ENCODE measurements at regions not wholly inside any gene's neighbourhood (a gene's known extent, or its start where the extent isn't known, plus 50 kb on each side); places are given as distances from the start of the nearest gene placed in this dataset.

DNA sequence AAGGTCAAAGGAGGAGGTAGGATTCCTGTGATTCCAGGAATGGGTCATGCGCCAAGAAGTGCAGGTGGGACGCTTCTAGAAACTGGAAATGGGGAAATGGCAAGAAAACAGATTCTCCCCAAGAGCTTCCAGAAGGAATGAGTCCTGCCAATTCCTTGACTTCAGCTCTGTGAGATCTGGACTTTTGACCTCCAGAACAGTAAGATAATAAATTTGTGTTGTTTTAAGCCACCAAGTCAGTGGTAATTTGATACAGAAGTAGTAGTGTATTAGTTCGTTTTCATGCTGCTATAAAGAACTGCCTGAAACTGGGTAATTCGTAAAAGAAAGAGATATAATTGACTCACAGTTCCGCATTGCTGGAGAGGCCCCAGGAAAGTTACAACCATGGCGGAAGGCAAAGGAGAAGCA, 178.6 kb upstream of the GALNT17 start:
- no peak for TF ChIP-seq CTCF (IDR thresholded peaks at IDR 0.05; ENCODE audit: low read depth, low read length)
- no peak for DNase-seq (ENCODE audit: low read depth, low spot score)
- in situ Hi-C loops (cut with HindIII; ENCODE audit: low sequenced_read_pairs): no loop called here
- no peak overlapping the region for H3K4me3 ChIP-seq (ENCODE audit: low read depth, low read length)

DNA sequence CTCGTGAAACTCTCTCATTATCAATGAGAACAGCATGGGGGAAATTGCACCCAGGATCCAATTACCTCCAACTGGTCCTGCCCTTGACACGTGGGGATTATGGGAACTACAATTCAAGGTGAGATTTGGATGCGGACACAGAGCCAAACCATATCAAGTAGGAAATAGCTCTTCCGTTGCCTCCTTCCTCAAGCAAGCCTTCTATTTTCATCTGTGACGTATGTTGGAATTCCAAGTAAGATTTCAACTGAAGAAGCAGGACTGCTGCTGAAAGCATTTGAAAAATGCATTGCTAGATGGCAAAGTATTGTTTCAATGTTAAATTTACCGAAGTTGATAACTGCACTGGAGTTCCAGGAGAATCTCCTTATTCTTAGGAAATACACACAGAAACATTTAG, 178.1 kb upstream of the GALNT17 start:
- H3K4me3 ChIP-seq (ENCODE audit: low read depth, low read length): no peak overlapping the region
- TF ChIP-seq CTCF (IDR thresholded peaks at IDR 0.05; ENCODE audit: low read depth, low read length): no peak
- in situ Hi-C loops (cut with HindIII; ENCODE audit: low sequenced_read_pairs): no loop called here
- no peak for DNase-seq (ENCODE audit: low read depth, low spot score)

GRCh38 chr7:70972693-70973092, 159.3 kb upstream of the GALNT17 start:
- in situ Hi-C loops (cut with HindIII; ENCODE audit: low sequenced_read_pairs): no loop called here
- DNase-seq (ENCODE audit: low read depth, low spot score): no peak
- no peak overlapping the region for H3K4me3 ChIP-seq (ENCODE audit: low read depth, low read length)
- TF ChIP-seq CTCF (IDR thresholded peaks at IDR 0.05; ENCODE audit: low read depth, low read length): no peak

GRCh38 chr7:70975754-70976153, 156.2 kb upstream of the GALNT17 start:
- no peak overlapping the region for H3K4me3 ChIP-seq (ENCODE audit: low read depth, low read length)
- TF ChIP-seq CTCF (IDR thresholded peaks at IDR 0.05; ENCODE audit: low read depth, low read length): no peak
- in situ Hi-C loops (cut with HindIII; ENCODE audit: low sequenced_read_pairs): no loop called here
- no peak for DNase-seq (ENCODE audit: low read depth, low spot score)

DNA sequence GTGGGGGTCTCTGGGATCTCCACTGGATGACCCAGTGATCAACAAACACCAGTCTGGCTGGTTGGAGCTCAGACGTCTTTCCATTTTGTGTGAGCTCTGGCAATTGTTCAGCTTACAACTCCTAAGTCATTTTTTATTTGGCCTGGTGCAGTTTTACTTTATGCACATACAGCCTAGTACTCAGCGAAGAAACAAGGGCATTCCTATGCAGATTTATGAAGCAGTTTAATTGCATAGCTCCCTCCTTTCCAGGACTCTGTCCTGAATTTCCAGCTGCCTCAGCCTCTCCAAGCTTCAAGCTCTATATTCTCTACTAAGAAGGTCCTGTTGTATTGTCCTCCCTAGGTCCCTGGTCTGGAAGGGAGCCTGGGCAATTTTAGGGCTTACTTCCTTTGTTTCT, 145.6 kb upstream of the GALNT17 start:
- no peak for DNase-seq (ENCODE audit: low read depth, low spot score)
- in situ Hi-C loops (cut with HindIII; ENCODE audit: low sequenced_read_pairs): no loop called here
- no peak overlapping the region for H3K4me3 ChIP-seq (ENCODE audit: low read depth, low read length)
- no peak for TF ChIP-seq CTCF (IDR thresholded peaks at IDR 0.05; ENCODE audit: low read depth, low read length)

DNA sequence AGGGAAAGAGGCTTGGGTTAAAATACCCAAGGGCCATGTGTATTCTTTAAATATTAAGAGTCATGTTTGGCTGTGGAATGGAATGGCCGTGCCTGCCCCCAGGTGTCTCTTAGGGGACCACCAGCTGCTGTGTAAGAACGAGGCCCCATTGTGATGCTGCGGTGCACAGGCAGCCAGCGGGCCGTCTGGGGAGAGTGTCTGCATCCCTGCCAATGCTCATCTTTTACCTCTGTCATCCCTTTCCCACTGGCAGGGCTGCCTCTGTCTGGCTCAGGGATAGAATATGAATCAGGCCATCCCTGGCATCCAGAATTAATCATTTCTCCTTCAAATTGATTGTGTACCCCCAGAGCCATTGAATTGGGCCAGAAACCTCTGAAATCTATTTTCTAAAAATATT, 137.8 kb upstream of the GALNT17 start:
- no peak for TF ChIP-seq CTCF (IDR thresholded peaks at IDR 0.05; ENCODE audit: low read depth, low read length)
- H3K4me3 ChIP-seq (ENCODE audit: low read depth, low read length): no peak overlapping the region
- in situ Hi-C loops (cut with HindIII; ENCODE audit: low sequenced_read_pairs): no loop called here
- DNase-seq (ENCODE audit: low read depth, low spot score): no peak

- H3K4me3 ChIP-seq (ENCODE audit: low read depth, low read length): no peak overlapping the region
- DNase-seq (ENCODE audit: low read depth, low spot score): no peak
- no peak for TF ChIP-seq CTCF (IDR thresholded peaks at IDR 0.05; ENCODE audit: low read depth, low read length)
- in situ Hi-C loops (cut with HindIII; ENCODE audit: low sequenced_read_pairs): no loop called here
Observed at GRCh38 chr7:70997261-70997660, 134.7 kb upstream of the GALNT17 start.

All from astrocyte of the spinal cord (primary cell).